Neural crest cell (in vitro differentiated cells): ENCODE measurements at regions not wholly inside any gene's neighbourhood (a gene's known extent, or its start where the extent isn't known, plus 50 kb on each side); places are given as distances from the start of the nearest gene placed in this dataset.

Experiments
- DNase-seq: peaks from one replicate; pipeline ENCODE4 v3.0.0; 2021; ENCODE audit warnings: low read depth, mixed read lengths, low spot score
- H3K27ac Mint-ChIP-seq: one replicate; pipeline ENCODE4 v1.8.0; 2021; ENCODE audit warnings: mild to moderate bottlenecking, mixed read lengths; ENCODE audit not compliant: unreplicated experiment
- H3K27me3 Mint-ChIP-seq: 2 replicates; pipeline ENCODE4 v1.8.0; 2021; ENCODE audit warnings: low read depth, mild to moderate bottlenecking, mixed read lengths
- H3K36me3 Mint-ChIP-seq: 2 replicates; pipeline ENCODE4 v1.8.0; 2021; ENCODE audit warnings: low read depth, mild to moderate bottlenecking, mixed read lengths
- H3K4me1 Mint-ChIP-seq: 2 replicates; pipeline ENCODE4 v1.8.0; 2021; ENCODE audit warnings: mixed read lengths
- H3K4me3 Mint-ChIP-seq: one replicate; pipeline ENCODE4 v1.8.0; 2021; ENCODE audit warnings: mild to moderate bottlenecking, mixed read lengths
- H3K9me3 Mint-ChIP-seq: 2 replicates; pipeline ENCODE4 v1.8.0; 2021; ENCODE audit warnings: mixed read lengths
- TF ChIP-seq, protein P1 (sequence below): fragments of 200-600 bp; sonication (generic); conservative IDR thresholded peaks from 2 replicates; pipeline ENCODE4 v1.5.0; 2021; ENCODE audit warnings: antibody characterized with exemption, mild to moderate bottlenecking

DNA sequence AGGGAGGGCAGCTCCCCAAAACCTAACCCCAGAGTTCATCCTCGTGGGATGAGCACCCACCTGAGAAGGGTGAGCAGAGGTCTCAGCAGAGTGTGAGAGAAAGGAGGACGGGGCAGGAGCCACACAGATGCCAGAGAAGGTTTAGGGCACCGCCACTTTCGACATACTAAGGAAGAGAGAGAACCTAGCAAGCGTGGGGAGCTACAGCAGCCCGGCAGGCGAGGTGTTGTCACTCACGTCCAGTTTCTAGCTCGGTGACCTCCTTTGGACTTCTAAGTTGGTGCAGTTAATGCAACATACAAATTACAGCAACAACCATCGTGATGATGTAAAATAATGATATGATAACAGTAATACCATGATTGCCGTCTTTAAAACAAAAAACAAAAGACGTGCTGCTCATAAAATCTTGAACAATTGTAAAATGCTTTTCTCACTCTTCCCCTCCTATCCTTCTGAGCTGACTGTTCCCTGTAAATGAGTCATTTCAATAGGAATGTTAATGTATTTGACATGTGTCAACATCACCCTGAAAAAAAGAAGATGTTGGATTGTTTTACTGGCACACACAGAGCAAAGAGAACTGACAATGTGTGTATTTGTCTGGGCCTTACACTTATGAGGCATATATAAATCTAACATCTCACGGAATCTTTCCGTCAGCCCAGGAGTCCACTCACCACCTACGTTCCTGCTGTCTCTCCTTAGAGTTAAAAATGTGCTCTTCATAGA lies 158.2 kb upstream of the MAF start:
- Mint-ChIP-seq H3K9me3 (peaks cover 4% of the 10 kb centered on the region), H3K4me1 (no peaks in the 10 kb centered on the region), H3K4me3 (no peak overlapping the region), H3K27me3 (no peaks in the 10 kb centered on the region), H3K27ac (no peak overlapping the region), H3K36me3 (peaks cover 2% of the 10 kb centered on the region)
- no peak for DNase-seq
- TF ChIP-seq, protein P1, sequence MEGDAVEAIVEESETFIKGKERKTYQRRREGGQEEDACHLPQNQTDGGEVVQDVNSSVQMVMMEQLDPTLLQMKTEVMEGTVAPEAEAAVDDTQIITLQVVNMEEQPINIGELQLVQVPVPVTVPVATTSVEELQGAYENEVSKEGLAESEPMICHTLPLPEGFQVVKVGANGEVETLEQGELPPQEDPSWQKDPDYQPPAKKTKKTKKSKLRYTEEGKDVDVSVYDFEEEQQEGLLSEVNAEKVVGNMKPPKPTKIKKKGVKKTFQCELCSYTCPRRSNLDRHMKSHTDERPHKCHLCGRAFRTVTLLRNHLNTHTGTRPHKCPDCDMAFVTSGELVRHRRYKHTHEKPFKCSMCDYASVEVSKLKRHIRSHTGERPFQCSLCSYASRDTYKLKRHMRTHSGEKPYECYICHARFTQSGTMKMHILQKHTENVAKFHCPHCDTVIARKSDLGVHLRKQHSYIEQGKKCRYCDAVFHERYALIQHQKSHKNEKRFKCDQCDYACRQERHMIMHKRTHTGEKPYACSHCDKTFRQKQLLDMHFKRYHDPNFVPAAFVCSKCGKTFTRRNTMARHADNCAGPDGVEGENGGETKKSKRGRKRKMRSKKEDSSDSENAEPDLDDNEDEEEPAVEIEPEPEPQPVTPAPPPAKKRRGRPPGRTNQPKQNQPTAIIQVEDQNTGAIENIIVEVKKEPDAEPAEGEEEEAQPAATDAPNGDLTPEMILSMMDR: no peak

DNA sequence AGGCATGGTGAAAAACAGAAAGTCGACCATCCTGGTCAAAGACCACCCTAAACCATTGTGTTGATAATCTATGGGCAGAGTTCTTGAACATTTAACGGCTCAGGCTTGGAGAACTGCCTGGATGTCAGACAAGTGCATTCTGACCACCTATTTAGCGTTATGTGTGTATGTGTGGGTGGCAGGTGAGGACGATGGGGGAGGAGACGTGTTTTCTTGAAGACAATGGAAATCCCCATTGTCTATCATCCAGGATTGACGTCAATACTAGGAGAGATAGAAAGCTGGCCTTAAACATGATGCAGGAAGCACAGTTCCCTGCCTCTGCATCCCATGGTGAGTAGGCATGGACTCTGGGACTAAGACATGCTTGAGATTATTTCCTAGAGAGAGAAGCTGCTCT lies 157.4 kb upstream of the MAF start:
- H3K4me1 Mint-ChIP-seq: no peaks in the 10 kb centered on the region
- TF ChIP-seq, protein P1: no peak
- H3K4me3 Mint-ChIP-seq: no peak overlapping the region
- H3K36me3 Mint-ChIP-seq: peaks cover 2% of the 10 kb centered on the region
- H3K27me3 Mint-ChIP-seq: no peaks in the 10 kb centered on the region
- DNase-seq: no peak
- H3K27ac Mint-ChIP-seq: no peak overlapping the region
- peaks cover 4% of the 10 kb centered on the region for H3K9me3 Mint-ChIP-seq

DNA sequence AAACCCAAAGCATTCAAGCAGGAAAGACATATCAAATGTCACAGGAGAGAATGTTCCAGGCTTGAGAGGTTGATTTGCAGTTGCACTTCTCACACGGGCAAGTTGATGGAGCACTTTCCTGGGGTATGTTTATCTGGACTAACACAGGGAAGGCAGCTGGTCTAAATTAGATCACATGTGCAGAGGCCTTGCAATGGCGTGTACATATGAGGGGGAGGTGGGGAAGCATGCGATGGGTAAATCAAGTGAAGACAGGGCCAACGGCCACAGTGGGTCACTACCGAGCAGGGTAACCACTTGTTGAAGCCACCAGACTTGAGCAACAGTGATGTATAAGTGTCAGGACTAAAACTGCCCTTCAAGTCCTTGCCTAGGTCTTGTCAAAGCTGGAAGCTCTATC lies 156.6 kb upstream of the MAF start:
- DNase-seq: no peak
- H3K27ac Mint-ChIP-seq: no peak overlapping the region
- H3K9me3 Mint-ChIP-seq: peaks cover 4% of the 10 kb centered on the region
- TF ChIP-seq, protein P1: no peak
- H3K4me1 Mint-ChIP-seq: no peaks in the 10 kb centered on the region
- no peak overlapping the region for H3K4me3 Mint-ChIP-seq
- H3K36me3 Mint-ChIP-seq: peaks cover 2% of the 10 kb centered on the region
- no peaks in the 10 kb centered on the region for H3K27me3 Mint-ChIP-seq

DNA sequence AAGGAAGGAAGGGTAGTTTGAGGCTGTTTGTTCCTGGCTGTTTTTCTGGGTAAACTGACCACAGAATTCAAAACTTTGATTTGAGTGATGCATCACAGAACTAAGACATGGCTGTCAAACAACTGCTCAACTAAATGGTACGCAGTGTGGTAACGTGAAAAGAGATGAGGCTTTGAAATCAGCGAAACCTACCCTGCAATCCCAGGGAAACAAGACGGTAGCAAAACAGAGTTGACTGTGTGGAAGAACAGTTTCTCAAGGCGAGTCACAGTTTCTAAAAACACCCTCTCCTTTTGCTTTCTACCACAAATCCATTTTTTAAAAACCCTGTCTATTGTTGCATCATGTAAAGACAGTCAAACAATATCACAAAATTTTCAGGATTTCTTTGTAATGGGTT lies 156.0 kb upstream of the MAF start:
- Mint-ChIP-seq H3K9me3 (peaks cover 7% of the 10 kb centered on the region), H3K27ac (no peak overlapping the region)

DNA sequence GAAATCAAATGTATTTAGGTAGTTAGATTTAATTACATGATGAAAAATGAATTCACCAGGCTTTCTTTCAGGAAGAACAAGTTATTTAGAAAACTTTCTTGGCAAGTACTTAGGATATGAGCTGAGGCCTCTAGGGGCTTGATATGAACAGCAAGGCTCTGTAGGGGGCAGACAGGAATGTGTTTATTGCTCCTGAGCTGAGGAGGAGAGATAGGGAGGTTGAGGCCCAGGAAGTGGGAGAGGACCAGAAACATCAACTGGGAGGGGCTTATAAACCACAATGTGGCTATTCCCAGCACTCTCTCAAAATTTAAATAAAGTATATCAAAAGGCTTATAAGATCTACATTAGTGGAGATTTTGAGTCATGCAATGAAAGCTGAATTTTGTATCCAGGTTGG lies 154.0 kb upstream of the MAF start:
- no peak overlapping the region for H3K4me3 Mint-ChIP-seq
- no peaks in the 10 kb centered on the region for H3K4me1 Mint-ChIP-seq
- no peaks in the 10 kb centered on the region for H3K27me3 Mint-ChIP-seq
- H3K27ac Mint-ChIP-seq: no peak overlapping the region
- DNase-seq: no peak
- H3K36me3 Mint-ChIP-seq: peaks cover 2% of the 10 kb centered on the region
- TF ChIP-seq, protein P1: no peak
- peaks cover 7% of the 10 kb centered on the region for H3K9me3 Mint-ChIP-seq

More for the DNA sequence above, 156.0 kb upstream of the MAF start:
- Mint-ChIP-seq H3K4me3 (no peak overlapping the region), H3K4me1 (no peaks in the 10 kb centered on the region), H3K36me3 (peaks cover 2% of the 10 kb centered on the region), H3K27me3 (no peaks in the 10 kb centered on the region)
- DNase-seq: no peak
- TF ChIP-seq, protein P1: no peak
